A673 (cell line): ENCODE measurements at regions not wholly inside any gene's neighbourhood (a gene's known extent, or its start where the extent isn't known, plus 50 kb on each side); places are given as distances from the start of the nearest gene placed in this dataset.
A peak's percentile ranks its signal among the peaks of the same experiment; 100 is the strongest.

Source experiments
- BruUV-seq: library from RNA; stranded (reverse); fragments of 400-500 nt; replicated peaks from 2 replicates; lab custom pipeline; 2021; lab: Mats Ljungman, UMichigan
- CTCF ChIA-PET: fragments of 300-600 bp; sonication (Branson Sonifier 250); formaldehyde crosslinking; loops from one replicate; lab custom pipeline; 2022; ENCODE audit warnings: antibody characterized with exemption; lab: Charles Lee
- POLR2A ChIA-PET: fragments of 300-600 bp; sonication (Branson Sonifier 250); formaldehyde crosslinking; loops from one replicate; lab custom pipeline; 2022; ENCODE audit warnings: antibody characterized with exemption; ENCODE audit not compliant: low non-redundant PET; lab: Charles Lee
- DNase-seq: peaks from one replicate; pipeline ENCODE4 v3.0.0-alpha.2; 2015; ENCODE audit warnings: low spot score
- H3K27ac ChIP-seq: fragments of 200-600 bp; sonication (generic); 2 replicates; pipeline ENCODE4 v1.5.1; 2016; ENCODE audit warnings: mixed run types, low read depth, mild to moderate bottlenecking, mixed read lengths, antibody characterized with exemption, low read length; ENCODE audit not compliant: poor library complexity, severe bottlenecking
- H3K27me3 ChIP-seq: fragments of 200-600 bp; sonication (generic); replicated peaks from 2 replicates; pipeline ENCODE4 v1.6.1; 2017; ENCODE audit warnings: mixed run types, low read depth, mild to moderate bottlenecking, mixed read lengths, antibody characterized with exemption, low read length; ENCODE audit not compliant: insufficient read depth, poor library complexity
- H3K36me3 ChIP-seq: fragments of 200-600 bp; sonication (generic); 2 replicates; pipeline ENCODE4 v1.6.1; 2016; ENCODE audit warnings: mixed run types, mild to moderate bottlenecking, mixed read lengths, antibody characterized with exemption, low read length; ENCODE audit not compliant: insufficient read depth, poor library complexity, severe bottlenecking
- H3K4me1 ChIP-seq: fragments of 200-600 bp; sonication (generic); 2 replicates; pipeline ENCODE4 v1.6.1; 2017; ENCODE audit warnings: mixed run types, mild to moderate bottlenecking, mixed read lengths, antibody characterized with exemption, low read length; ENCODE audit not compliant: insufficient read depth, poor library complexity, severe bottlenecking
- H3K4me3 ChIP-seq: fragments of 200-600 bp; sonication (generic); 2 replicates; pipeline ENCODE4 v1.5.1; 2016; ENCODE audit warnings: low read depth, mixed run types, mild to moderate bottlenecking, mixed read lengths, low read length; ENCODE audit not compliant: poor library complexity, severe bottlenecking
- H3K9me3 ChIP-seq: fragments of 200-600 bp; sonication (generic); 2 replicates; pipeline ENCODE4 v1.6.1; 2016; ENCODE audit warnings: mixed run types, low read depth, mild to moderate bottlenecking, mixed read lengths, antibody characterized with exemption, low read length; ENCODE audit not compliant: poor library complexity, severe bottlenecking
- CTCF ChIP-seq: fragments of 300-800, 200-600 bp; sonication (generic); conservative IDR thresholded peaks from 2 replicates; pipeline ENCODE4 v1.5.1; 2017; ENCODE audit warnings: low read depth, mild to moderate bottlenecking, antibody characterized with exemption, low read length, moderate library complexity, mixed read lengths
- EZH2 ChIP-seq: fragments of 200-600 bp; sonication (generic); IDR thresholded peaks from 2 replicates; pipeline ENCODE4 v1.6.1; 2017; ENCODE audit warnings: borderline replicate concordance, low read depth, mild to moderate bottlenecking, mixed read lengths, antibody characterized with exemption, low read length; ENCODE audit not compliant: poor library complexity, severe bottlenecking
- intact Hi-C: fragments of 100-400 bp; cut with micrococcal nuclease; formaldehyde crosslinking; loops from one replicate; pipeline ENCODE4 v1.10.0; 2022; ENCODE audit not compliant: unreplicated experiment

GRCh38 chr3:6189384-6189783 lies 671.5 kb upstream of the GRM7 start:
- no peak for DNase-seq
- H3K4me3 ChIP-seq = no peak overlapping the region
- no peak for TF ChIP-seq EZH2
- no peak for TF ChIP-seq CTCF
- no TSS peak for BruUV-seq
- POLR2A ChIA-PET = no interaction called here
- no peaks in the 10 kb centered on the region for H3K27me3 ChIP-seq
- H3K27ac ChIP-seq = no peak overlapping the region
- H3K36me3 ChIP-seq = no peaks in the 10 kb centered on the region
- peaks cover 8% of the 10 kb centered on the region for H3K9me3 ChIP-seq
- H3K4me1 ChIP-seq = no peaks in the 10 kb centered on the region
- CTCF ChIA-PET = no interaction called here
- intact Hi-C loops = no loop called here

- DNase-seq = no peak
- Histone ChIP-seq H3K9me3 (no peaks in the 10 kb centered on the region), H3K4me3 (no peak overlapping the region), H3K36me3 (no peaks in the 10 kb centered on the region), H3K27me3 (peaks cover 7% of the 10 kb centered on the region), H3K27ac (no peak overlapping the region), H3K4me1 (no peaks in the 10 kb centered on the region)
- intact Hi-C loops = no loop called here
- POLR2A ChIA-PET = no interaction called here
- no TSS peak for BruUV-seq
- CTCF ChIA-PET = no interaction called here
- TF ChIP-seq EZH2 = no peak
- TF ChIP-seq CTCF = peak; percentile 28; the same call in 1 of the 2 replicates
These were observed 656.0 kb upstream of the GRM7 start for GRCh38 chr3:6204891-6205290.

GRCh38 chr3:6216135-6217026 lies 644.5 kb upstream of the GRM7 start:
- no peaks in the 10 kb centered on the region for H3K36me3 ChIP-seq
- no TSS peak for BruUV-seq
- POLR2A ChIA-PET = no interaction called here

More at GRCh38 chr3:6216135-6217026, 644.5 kb upstream of the GRM7 start:
- intact Hi-C loops = no loop called here
- H3K9me3 ChIP-seq = no peaks in the 10 kb centered on the region
- no peak overlapping the region for H3K27ac ChIP-seq
- no peak overlapping the region for H3K4me3 ChIP-seq
- no peak for TF ChIP-seq EZH2
- TF ChIP-seq CTCF = no peak
- no peaks in the 10 kb centered on the region for H3K4me1 ChIP-seq
- H3K27me3 ChIP-seq = peaks cover 7% of the 10 kb centered on the region
- DNase-seq = peak; percentile 4
- CTCF ChIA-PET = no interaction called here
